Calu3 (cell line): ENCODE measurements at regions not wholly inside any gene's neighbourhood (a gene's known extent, or its start where the extent isn't known, plus 50 kb on each side); places are given as distances from the start of the nearest gene placed in this dataset.

Experiments used
- BruUV-seq: library from RNA; stranded (reverse); fragments of 400-500 nt; replicated peaks from 2 replicates; lab custom pipeline; 2021; lab: Mats Ljungman, UMichigan
- CTCF ChIA-PET: fragments of 300-600 bp; sonication (Branson Sonifier 250); formaldehyde crosslinking; loops from one replicate; lab custom pipeline; 2022; ENCODE audit warnings: antibody characterized with exemption; lab: Charles Lee
- DNase-seq: peaks from one replicate; pipeline ENCODE4 v3.0.0; 2022
- H3K27ac Mint-ChIP-seq: one replicate; pipeline ENCODE4 v1.8.0; 2022; ENCODE audit warnings: mixed read lengths; ENCODE audit not compliant: unreplicated experiment
- H3K27me3 Mint-ChIP-seq: one replicate; pipeline ENCODE4 v1.8.0; 2022; ENCODE audit warnings: mixed read lengths; ENCODE audit not compliant: unreplicated experiment
- H3K36me3 Mint-ChIP-seq: one replicate; pipeline ENCODE4 v1.8.0; 2022; ENCODE audit warnings: mild to moderate bottlenecking, moderate library complexity, mixed read lengths; ENCODE audit not compliant: insufficient read depth, unreplicated experiment
- H3K4me1 Mint-ChIP-seq: one replicate; pipeline ENCODE4 v1.8.0; 2022; ENCODE audit warnings: mild to moderate bottlenecking, low read depth, mixed read lengths; ENCODE audit not compliant: unreplicated experiment
- H3K4me3 Mint-ChIP-seq: one replicate; pipeline ENCODE4 v1.8.0; 2022; ENCODE audit warnings: mild to moderate bottlenecking, low read depth, moderate library complexity, mixed read lengths; ENCODE audit not compliant: unreplicated experiment
- H3K9me3 Mint-ChIP-seq: one replicate; pipeline ENCODE4 v1.8.0; 2022; ENCODE audit warnings: low read depth, mixed read lengths; ENCODE audit not compliant: unreplicated experiment
- CTCF ChIP-seq: fragments of 200-600 bp; IDR thresholded peaks from one replicate; pipeline ENCODE4 v1.8.0; 2022; ENCODE audit warnings: antibody characterized with exemption; ENCODE audit not compliant: unreplicated experiment
- intact Hi-C: fragments of 100-400 bp; cut with micrococcal nuclease; formaldehyde crosslinking; loops from one replicate; pipeline ENCODE4 v1.10.0; 2022; ENCODE audit not compliant: unreplicated experiment

- Mint-ChIP-seq H3K27ac (no peak overlapping the region), H3K4me3 (no peak overlapping the region), H3K9me3 (no peaks in the 10 kb centered on the region), H3K36me3 (no peaks in the 10 kb centered on the region), H3K27me3 (no peaks in the 10 kb centered on the region), H3K4me1 (no peaks in the 10 kb centered on the region)
- no peak for TF ChIP-seq CTCF
- BruUV-seq, result no TSS peak
- no peak for DNase-seq
- intact Hi-C loops, result no loop called here
- CTCF ChIA-PET, result no interaction called here
These were observed 124.9 kb upstream of the SYT1 start for GRCh38 chr12:78739653-78740052.

DNA sequence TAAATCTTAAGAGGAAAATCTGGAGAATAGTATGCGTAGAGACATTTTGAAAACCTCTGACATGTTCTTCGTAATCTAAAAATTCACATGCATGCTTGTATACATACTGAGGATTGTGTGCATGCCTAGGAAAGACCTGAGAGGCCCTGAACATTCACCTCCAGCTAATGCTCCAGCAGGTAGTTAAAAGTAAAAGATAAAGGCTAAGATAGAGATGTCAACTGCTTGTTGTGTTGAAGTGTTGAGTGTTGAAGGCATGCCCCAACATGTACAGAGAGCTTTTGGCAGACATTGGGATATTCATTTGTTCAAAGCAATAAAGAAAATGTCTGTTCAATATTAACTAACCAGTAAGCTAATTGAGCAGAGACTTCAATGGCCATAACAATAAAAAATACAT lies 118.6 kb upstream of the SYT1 start:
- no peak overlapping the region for H3K4me3 Mint-ChIP-seq
- H3K27me3 Mint-ChIP-seq, result no peaks in the 10 kb centered on the region
- no peak overlapping the region for H3K27ac Mint-ChIP-seq
- TF ChIP-seq CTCF, result no peak
- H3K4me1 Mint-ChIP-seq, result no peaks in the 10 kb centered on the region
- no peak for DNase-seq
- H3K36me3 Mint-ChIP-seq, result no peaks in the 10 kb centered on the region
- H3K9me3 Mint-ChIP-seq, result no peaks in the 10 kb centered on the region
- CTCF ChIA-PET, result no interaction called here
- BruUV-seq, result no TSS peak
- intact Hi-C loops, result no loop called here

GRCh38 chr12:78753058-78753457 lies 111.5 kb upstream of the SYT1 start:
- intact Hi-C loops, result no loop called here
- Mint-ChIP-seq H3K4me3 (no peak overlapping the region), H3K27ac (no peak overlapping the region), H3K36me3 (no peaks in the 10 kb centered on the region), H3K4me1 (no peaks in the 10 kb centered on the region), H3K27me3 (no peaks in the 10 kb centered on the region), H3K9me3 (no peaks in the 10 kb centered on the region)
- no peak for DNase-seq
- no TSS peak for BruUV-seq
- no peak for TF ChIP-seq CTCF
- CTCF ChIA-PET, result no interaction called here

DNA sequence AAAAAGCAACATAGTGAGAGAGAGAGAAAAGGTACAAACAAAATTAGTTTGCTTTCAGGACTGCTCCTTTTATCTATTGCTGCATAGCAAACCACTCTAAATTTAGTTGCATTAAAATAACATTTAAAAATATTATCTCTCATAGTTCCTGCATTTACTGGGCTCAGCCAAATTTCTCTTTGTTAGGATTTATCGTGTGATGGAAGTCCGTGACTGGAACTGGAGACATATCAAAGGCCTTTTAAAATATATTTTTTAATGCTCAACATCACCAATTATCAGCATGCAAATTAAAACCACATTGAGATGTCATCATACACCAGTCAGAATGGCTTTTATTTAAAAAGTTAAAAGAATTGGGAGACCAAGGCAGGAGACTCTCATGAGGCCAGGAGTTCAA lies 107.6 kb upstream of the SYT1 start:
- CTCF ChIA-PET, result interaction anchor here (0.6 kb wide), 1 partner anchor 1670 kb away, joined by 7 read pairs; no protein-coding TSS in a partner anchor
- Mint-ChIP-seq H3K27ac (no peak overlapping the region), H3K4me3 (no peak overlapping the region), H3K36me3 (no peaks in the 10 kb centered on the region), H3K9me3 (no peaks in the 10 kb centered on the region), H3K27me3 (no peaks in the 10 kb centered on the region), H3K4me1 (no peaks in the 10 kb centered on the region)
- no peak for DNase-seq
- intact Hi-C loops, result no loop called here
- BruUV-seq, result no TSS peak
- TF ChIP-seq CTCF, result no peak

GRCh38 chr12:78759367-78759766 lies 105.2 kb upstream of the SYT1 start:
- no TSS peak for BruUV-seq
- no peak for DNase-seq

More at GRCh38 chr12:78759367-78759766, 105.2 kb upstream of the SYT1 start:
- Mint-ChIP-seq H3K4me3 (no peak overlapping the region), H3K27ac (no peak overlapping the region), H3K36me3 (no peaks in the 10 kb centered on the region), H3K9me3 (no peaks in the 10 kb centered on the region), H3K27me3 (no peaks in the 10 kb centered on the region), H3K4me1 (no peaks in the 10 kb centered on the region)
- CTCF ChIA-PET, result no interaction called here
- intact Hi-C loops, result no loop called here
- no peak for TF ChIP-seq CTCF
